ENCODE measurements at regions not wholly inside any gene's neighbourhood (a gene's known extent, or its start where the extent isn't known, plus 50 kb on each side); places are given as distances from the start of the nearest gene placed in this dataset.
"Not testable (repeated sequence)": the region's sequence is repeated elsewhere in the genome, so short reads cannot be mapped to it uniquely, and the experiment has no call there.

- H3K4me1 ChIP-seq (ENCODE audit: control insufficient read depth, insufficient read depth, low read length); H4K20me1 ChIP-seq (ENCODE audit: insufficient read depth, low read length); H4K8ac ChIP-seq (ENCODE audit: low read depth in 2 of 2, low read length in 2 of 2); H3K36me3 ChIP-seq (ENCODE audit: control insufficient read depth, insufficient read depth, low read length); H3K27ac ChIP-seq (ENCODE audit: insufficient read depth, low read length); H3K23ac ChIP-seq (ENCODE audit: low read depth, low read length); H3K4me2 ChIP-seq (ENCODE audit: low read depth, low read length); H3K14ac ChIP-seq (replicated peaks; ENCODE audit: low read depth, low read length); H2BK15ac ChIP-seq (ENCODE audit: low read depth, low read length); H4K5ac ChIP-seq (ENCODE audit: low read depth, low read length); in situ Hi-C loops (cut with MboI; ENCODE audit: low sequenced_read_pairs); H3K4me3 ChIP-seq (ENCODE audit: insufficient read depth, low read depth, low read length); dilution Hi-C loops (cut with HindIII; ENCODE audit: low sequenced_read_pairs, unreplicated experiment); H2BK120ac ChIP-seq (ENCODE audit: low read depth, low read length); BruUV-seq (replicated peaks); H2BK5ac ChIP-seq (ENCODE audit: low read depth, low read length, poor library complexity, severe bottlenecking); H3K27me3 ChIP-seq (ENCODE audit: control insufficient read depth, insufficient read depth, low read length); H3K18ac ChIP-seq (ENCODE audit: low read depth, low read length); H4K91ac ChIP-seq (ENCODE audit: insufficient read depth, low read depth, low read length); ATAC-seq (ENCODE audit: low read depth); H3K79me1 ChIP-seq (ENCODE audit: low read depth in 1 of 2, low read length in 2 of 2); H2AFZ ChIP-seq (replicated peaks; ENCODE audit: low read length, poor library complexity); H2AK5ac ChIP-seq (ENCODE audit: low read depth, low read length); H3K56ac ChIP-seq (ENCODE audit: extremely low read depth, insufficient read depth, low read length); H3K9ac ChIP-seq (ENCODE audit: low read depth, low read length); H3K9me3 ChIP-seq (ENCODE audit: control insufficient read depth, insufficient read depth, low read length); H2BK20ac ChIP-seq (ENCODE audit: low read depth, low read length); H3K9me1 ChIP-seq (ENCODE audit: insufficient read depth, low read length); H3K4ac ChIP-seq (ENCODE audit: low read depth, low read length); POLR2A ChIA-PET (ENCODE audit: unreplicated experiment); H2AK9ac ChIP-seq (replicated peaks; ENCODE audit: low read depth, low read length, poor library complexity); intact Hi-C loops (cut with micrococcal nuclease); DNase-seq: not testable (repeated sequence)
- no CpG with 5 or more reads among the region's 9 CpGs for WGBS, 2 experiments (ENCODE audit: extremely low coverage in 2 of 2, insufficient read length in 1 of 2)
- CTCF ChIA-PET: interaction anchor here (0.6 kb wide), 1 partner anchor 757 kb away, joined by 4 read pairs; no protein-coding TSS in a partner anchor
These were observed 82.3 kb upstream of the BDP1 start for GRCh38 chr5:71373054-71373734.

- H3K9ac ChIP-seq (ENCODE audit: low read depth, low read length); H2AK9ac ChIP-seq (replicated peaks; ENCODE audit: low read depth, low read length, poor library complexity); H3K4me1 ChIP-seq (ENCODE audit: control insufficient read depth, insufficient read depth, low read length); H2AK5ac ChIP-seq (ENCODE audit: low read depth, low read length); intact Hi-C loops (cut with micrococcal nuclease); POLR2A ChIA-PET (ENCODE audit: unreplicated experiment); H3K9me1 ChIP-seq (ENCODE audit: insufficient read depth, low read length); H4K20me1 ChIP-seq (ENCODE audit: insufficient read depth, low read length); BruUV-seq (replicated peaks); H3K9me3 ChIP-seq (ENCODE audit: control insufficient read depth, insufficient read depth, low read length); H2AFZ ChIP-seq (replicated peaks; ENCODE audit: low read length, poor library complexity); H3K4ac ChIP-seq (ENCODE audit: low read depth, low read length); H3K14ac ChIP-seq (replicated peaks; ENCODE audit: low read depth, low read length); H2BK20ac ChIP-seq (ENCODE audit: low read depth, low read length); H2BK15ac ChIP-seq (ENCODE audit: low read depth, low read length); H2BK5ac ChIP-seq (ENCODE audit: low read depth, low read length, poor library complexity, severe bottlenecking); H4K91ac ChIP-seq (ENCODE audit: insufficient read depth, low read depth, low read length); dilution Hi-C loops (cut with HindIII; ENCODE audit: low sequenced_read_pairs, unreplicated experiment); ATAC-seq (ENCODE audit: low read depth); in situ Hi-C loops (cut with MboI; ENCODE audit: low sequenced_read_pairs); CTCF ChIA-PET; H3K36me3 ChIP-seq (ENCODE audit: control insufficient read depth, insufficient read depth, low read length); DNase-seq; H3K27me3 ChIP-seq (ENCODE audit: control insufficient read depth, insufficient read depth, low read length); H4K5ac ChIP-seq (ENCODE audit: low read depth, low read length); H3K4me3 ChIP-seq (ENCODE audit: insufficient read depth, low read depth, low read length); H3K56ac ChIP-seq (ENCODE audit: extremely low read depth, insufficient read depth, low read length); H3K23ac ChIP-seq (ENCODE audit: low read depth, low read length); H3K18ac ChIP-seq (ENCODE audit: low read depth, low read length); H3K27ac ChIP-seq (ENCODE audit: insufficient read depth, low read length); H3K79me1 ChIP-seq (ENCODE audit: low read depth in 1 of 2, low read length in 2 of 2); H3K4me2 ChIP-seq (ENCODE audit: low read depth, low read length); H4K8ac ChIP-seq (ENCODE audit: low read depth in 2 of 2, low read length in 2 of 2); H2BK120ac ChIP-seq (ENCODE audit: low read depth, low read length): not testable (repeated sequence)
- WGBS, 2 experiments (ENCODE audit: extremely low coverage in 2 of 2, insufficient read length in 1 of 2): no CpG with 5 or more reads among the region's 3 CpGs
These were observed 71.2 kb upstream of the BDP1 start for GRCh38 chr5:71384204-71384603.
